Thoracic aorta (tissue), 2 donors: ENCODE measurements at regions not wholly inside any gene's neighbourhood (a gene's known extent, or its start where the extent isn't known, plus 50 kb on each side); places are given as distances from the start of the nearest gene placed in this dataset.

Experiments
- ATAC-seq: fragments of 150-250 bp; one replicate; pipeline ENCODE4 v1.8.0; 2017; ENCODE audit warnings: low read depth; ENCODE audit not compliant: insufficient number of reproducible peaks, low FRiP score
- DNase-seq: peaks from one replicate; pipeline ENCODE4 v3.0.0-alpha.2; 2020; ENCODE audit warnings: low spot score
- H3K27ac ChIP-seq, 2 donors: fragments of 200-600 bp; sonication (generic); 1 replicate in 1 of 2; 2 replicates in 1 of 2; pipeline ENCODE4 v1.5.1; 2016; ENCODE audit warnings: mild to moderate bottlenecking in 2 of 2, moderate library complexity in 2 of 2
- H3K27me3 ChIP-seq: fragments of 200-600 bp; sonication (generic); replicated peaks from 2 replicates; pipeline ENCODE4 v1.6.0; 2016; ENCODE audit warnings: mild to moderate bottlenecking; ENCODE audit not compliant: insufficient read depth
- H3K36me3 ChIP-seq: fragments of 200-600 bp; sonication (generic); one replicate; pipeline ENCODE4 v1.5.1; 2016
- H3K4me1 ChIP-seq, 2 donors: fragments of 200-600 bp; sonication (generic); 1 replicate in 1 of 2; 2 replicates in 1 of 2; pipeline versions ENCODE4 v1.5.1 to v1.6.0; 2016; ENCODE audit warnings: low read depth in 2 of 2, mild to moderate bottlenecking in 1 of 2; ENCODE audit not compliant: control insufficient read depth in 1 of 2
- H3K4me3 ChIP-seq: fragments of 200-600 bp; sonication (generic); 2 replicates; pipeline ENCODE4 v1.5.1; 2016; ENCODE audit warnings: mild to moderate bottlenecking
- H3K9me3 ChIP-seq: fragments of 200-600 bp; sonication (generic); 2 replicates; pipeline ENCODE4 v1.5.1; 2016
- CTCF ChIP-seq: fragments of 200-600 bp; sonication (generic); IDR thresholded peaks from one replicate; pipeline ENCODE4 v1.5.1; 2019; ENCODE audit warnings: antibody characterized with exemption

DNA sequence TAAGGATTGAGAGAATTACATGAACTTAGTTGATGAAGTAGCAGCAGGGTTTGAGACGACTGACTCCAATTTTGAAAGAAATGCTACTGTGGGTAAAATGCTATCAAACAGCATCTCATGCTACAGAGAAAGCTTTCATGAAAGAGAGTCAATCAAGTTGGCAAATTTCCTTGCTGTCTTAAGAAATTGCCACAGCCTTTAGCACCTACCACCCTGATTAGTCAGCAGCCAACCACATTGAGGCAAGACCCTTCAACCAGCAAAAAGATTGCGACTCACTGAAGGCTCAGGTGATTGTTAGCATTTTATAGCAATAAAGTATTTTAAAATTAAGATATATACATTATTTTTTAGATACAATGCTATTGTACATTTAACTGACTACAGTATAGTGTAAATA, 80.9 kb downstream of the RAP2B start:
- ATAC-seq, result no peak
- Histone ChIP-seq H3K27ac (no peak overlapping the region), H3K9me3 (no peaks in the 10 kb centered on the region), H3K4me1 (peaks cover 7 to 8% of the 10 kb centered on the region in 2 donors), H3K27me3 (no peaks in the 10 kb centered on the region), H3K4me3 (no peak overlapping the region), H3K36me3 (no peaks in the 10 kb centered on the region)
- no peak for TF ChIP-seq CTCF
- DNase-seq, result no peak

- Histone ChIP-seq H3K9me3 (no peaks in the 10 kb centered on the region), H3K4me1 (peaks cover 10% of the 10 kb centered on the region in 2 donors), H3K27ac (no peak overlapping the region), H3K4me3 (no peak overlapping the region), H3K27me3 (no peaks in the 10 kb centered on the region), H3K36me3 (no peaks in the 10 kb centered on the region)
- no peak for ATAC-seq
- no peak for DNase-seq
- no peak for TF ChIP-seq CTCF
Observed at GRCh38 chr3:153244961-153245360, 82.9 kb downstream of the RAP2B start.

DNA sequence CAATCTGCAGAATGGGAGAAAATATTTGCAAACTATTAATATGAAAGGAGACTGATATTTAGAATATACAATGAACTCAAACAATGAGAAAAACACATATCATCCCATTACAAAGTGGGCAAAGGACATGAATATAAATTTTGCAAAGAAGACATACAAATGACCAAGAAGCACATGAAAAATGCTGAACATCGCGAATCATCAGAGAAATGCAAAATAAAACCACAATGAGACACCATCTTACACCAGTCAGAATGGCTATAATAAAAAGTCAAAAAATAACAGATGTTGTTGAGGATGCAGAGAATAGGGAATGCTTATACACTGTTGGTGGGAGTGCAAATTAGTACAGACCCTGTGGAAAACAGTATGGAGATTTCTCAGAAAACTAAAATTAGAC, 83.6 kb downstream of the RAP2B start:
- Histone ChIP-seq H3K27me3 (no peaks in the 10 kb centered on the region), H3K9me3 (no peaks in the 10 kb centered on the region), H3K4me1 (peaks cover 12 to 13% of the 10 kb centered on the region in 2 donors), H3K36me3 (no peaks in the 10 kb centered on the region), H3K4me3 (no peak overlapping the region), H3K27ac (no peak overlapping the region)
- no peak for DNase-seq
- no peak for TF ChIP-seq CTCF
- no peak for ATAC-seq

GRCh38 chr3:153246331-153246730, 84.3 kb downstream of the RAP2B start:
- no peaks in the 10 kb centered on the region for H3K27me3 ChIP-seq
- peak overlapping the region in 1 of 2 donors; percentile 54 for H3K27ac ChIP-seq
- no peaks in the 10 kb centered on the region for H3K36me3 ChIP-seq
- no peak for ATAC-seq
- no peaks in the 10 kb centered on the region for H3K9me3 ChIP-seq
- no peak for DNase-seq
- H3K4me3 ChIP-seq, result no peak overlapping the region
- H3K4me1 ChIP-seq, result peaks cover 12 to 13% of the 10 kb centered on the region in 2 donors
- TF ChIP-seq CTCF, result no peak

- peak; percentile 46 for ATAC-seq
- no peak for TF ChIP-seq CTCF
- peak overlapping the region; percentile 24 to 54 for H3K27ac ChIP-seq
Observed at GRCh38 chr3:153246806-153247205, 84.8 kb downstream of the RAP2B start.

More at GRCh38 chr3:153246806-153247205, 84.8 kb downstream of the RAP2B start:
- no peak for DNase-seq
- Histone ChIP-seq H3K4me1 (peaks cover 12 to 13% of the 10 kb centered on the region in 2 donors), H3K4me3 (no peak overlapping the region), H3K9me3 (no peaks in the 10 kb centered on the region), H3K36me3 (no peaks in the 10 kb centered on the region), H3K27me3 (no peaks in the 10 kb centered on the region)
